Sigmoid colon (tissue), 4 donors: ENCODE measurements at regions not wholly inside any gene's neighbourhood (a gene's known extent, or its start where the extent isn't known, plus 50 kb on each side); places are given as distances from the start of the nearest gene placed in this dataset.

Experiments
- EP300 ChIP-seq, 4 donors: sonication (generic); formaldehyde crosslinking; IDR thresholded peaks; one replicate each; pipeline ENCODE4 v1.6.1; 2017; ENCODE audit warnings: antibody characterized with exemption in 4 of 4
- POLR2AphosphoS5 ChIP-seq, 4 donors: sonication (generic); formaldehyde crosslinking; IDR thresholded peaks; one replicate each; pipeline ENCODE4 v1.6.1; 2017; ENCODE audit warnings: antibody characterized with exemption in 4 of 4

DNA sequence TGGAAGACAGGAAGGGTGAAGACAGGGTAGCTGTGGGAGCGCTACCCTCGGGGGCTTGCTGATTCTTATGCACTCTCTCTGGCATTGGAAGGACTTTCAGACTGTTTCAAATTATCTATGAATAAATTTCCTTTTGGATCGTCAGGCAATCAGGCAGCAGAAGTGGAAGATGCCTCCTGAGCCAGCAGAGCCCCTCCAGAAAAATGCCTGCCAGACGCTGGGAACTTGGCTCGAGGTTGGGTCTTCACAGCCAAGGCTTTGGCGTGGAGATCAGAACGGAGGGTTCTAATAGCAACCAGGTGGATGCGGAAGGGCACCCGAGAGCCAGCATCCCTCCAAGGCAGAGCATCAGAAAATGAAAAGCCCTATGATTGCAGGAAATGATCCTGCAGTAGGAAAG is 119.2 kb upstream of the RFLNA start:
- TF ChIP-seq EP300 (IDR thresholded peaks at IDR 0.05) (no peak), POLR2AphosphoS5 (IDR thresholded peaks at IDR 0.05) (no peak)
